Stimulated activated CD4-positive, alpha-beta T cell treated with anti-CD3 and anti-CD28 coated beads, TNF-alpha, amount 100 ng/mL, for 48 hours (primary cell): ENCODE measurements at regions not wholly inside any gene's neighbourhood (a gene's known extent, or its start where the extent isn't known, plus 50 kb on each side); places are given as distances from the start of the nearest gene placed in this dataset.
"Not testable (repeated sequence)": the region's sequence is repeated elsewhere in the genome, so short reads cannot be mapped to it uniquely, and the experiment has no call there.

Experiments used
- DNase-seq, 3 donors: peaks; one replicate each; pipeline ENCODE4 v3.0.0-alpha.2; 2020; ENCODE audit warnings: low read depth in 3 of 3

DNA sequence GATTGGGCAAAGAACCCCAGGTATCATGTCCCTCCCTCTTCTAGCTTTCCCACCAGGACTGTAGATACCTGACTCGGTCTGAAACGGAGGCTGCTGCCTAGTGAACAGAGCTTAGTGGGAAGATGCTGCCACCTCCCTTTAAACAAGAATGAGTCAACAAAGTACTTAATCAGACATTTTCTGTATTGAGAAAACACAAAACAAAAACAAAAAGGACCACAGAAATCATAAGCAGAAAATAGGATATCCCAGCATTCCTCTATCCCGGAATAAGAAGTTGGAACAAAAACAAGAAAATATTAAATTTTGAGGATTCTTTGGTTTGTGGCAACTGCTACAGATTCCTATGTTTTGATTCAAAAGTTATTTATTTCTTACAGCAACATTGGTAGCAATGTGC, 51.7 kb upstream of the COL8A1 start:
- no peak for DNase-seq

DNA sequence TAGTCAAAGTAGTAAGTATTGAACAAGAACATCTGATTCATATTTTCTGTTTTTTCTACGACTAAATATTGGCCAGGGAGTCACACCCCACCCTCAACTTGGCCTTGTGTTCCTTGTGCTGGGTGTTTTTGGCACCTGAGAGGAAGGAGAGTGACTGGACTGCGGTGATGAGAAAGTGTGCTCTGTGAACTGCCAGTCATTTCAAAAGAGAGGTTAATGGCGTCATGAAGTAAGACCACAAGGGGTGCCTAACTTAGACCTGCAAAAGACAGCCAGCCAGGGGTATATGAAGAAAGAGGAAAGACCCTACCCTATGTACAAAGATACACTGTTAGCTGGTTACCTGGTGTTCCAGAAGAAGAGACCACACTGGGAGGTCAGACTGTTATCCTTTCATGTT, 58.4 kb upstream of the COL8A1 start:
- no peak for DNase-seq

DNA sequence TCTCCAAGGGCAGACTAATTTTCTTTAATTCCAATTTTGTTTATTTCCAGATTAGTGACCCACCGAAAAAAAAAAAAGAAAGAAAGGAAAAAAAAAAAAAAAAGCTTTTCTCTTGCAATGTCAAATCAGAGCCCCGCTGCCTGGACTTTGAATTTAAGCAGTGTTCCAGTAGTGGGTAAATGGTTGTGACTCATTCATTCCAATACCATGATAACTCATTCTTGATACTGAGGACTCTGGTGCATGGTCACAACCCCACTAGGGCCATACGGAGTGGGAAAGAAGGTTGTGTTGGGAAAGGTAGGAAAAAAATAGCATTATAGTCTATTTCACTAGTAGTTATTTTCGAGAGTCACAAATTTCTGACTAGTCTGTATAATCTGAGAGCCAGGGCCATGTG, 59.1 kb upstream of the COL8A1 start:
- DNase-seq = no peak

DNA sequence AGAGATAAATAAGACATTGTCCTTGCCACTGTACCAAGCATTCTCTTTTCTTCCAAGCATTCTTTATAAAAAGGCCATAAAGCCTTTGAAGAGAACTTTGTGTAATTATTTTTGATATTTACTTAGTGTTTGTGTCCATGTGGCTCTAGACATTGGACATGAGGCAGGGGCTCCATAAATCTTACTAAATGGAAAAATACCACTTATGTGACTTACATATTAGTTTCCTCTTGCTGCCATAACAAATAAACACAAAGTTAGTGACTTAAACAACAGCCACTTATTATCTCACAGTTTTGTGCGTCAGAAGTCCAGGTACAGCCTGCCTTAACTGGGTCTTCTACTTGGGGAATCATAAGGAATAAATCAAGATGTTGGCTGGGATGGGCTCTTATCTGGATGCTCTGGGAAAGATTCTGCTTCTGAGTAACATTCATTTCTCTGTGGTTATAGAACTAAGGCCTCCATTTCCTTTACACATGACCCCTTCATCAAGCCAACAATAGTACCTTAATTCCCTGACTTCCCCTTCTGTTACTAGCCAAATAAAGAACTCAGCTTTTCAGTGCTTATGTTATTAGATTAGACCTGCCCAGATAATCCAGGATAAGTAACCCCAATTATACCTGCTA, 59.9 kb upstream of the COL8A1 start:
- no peak for DNase-seq

DNA sequence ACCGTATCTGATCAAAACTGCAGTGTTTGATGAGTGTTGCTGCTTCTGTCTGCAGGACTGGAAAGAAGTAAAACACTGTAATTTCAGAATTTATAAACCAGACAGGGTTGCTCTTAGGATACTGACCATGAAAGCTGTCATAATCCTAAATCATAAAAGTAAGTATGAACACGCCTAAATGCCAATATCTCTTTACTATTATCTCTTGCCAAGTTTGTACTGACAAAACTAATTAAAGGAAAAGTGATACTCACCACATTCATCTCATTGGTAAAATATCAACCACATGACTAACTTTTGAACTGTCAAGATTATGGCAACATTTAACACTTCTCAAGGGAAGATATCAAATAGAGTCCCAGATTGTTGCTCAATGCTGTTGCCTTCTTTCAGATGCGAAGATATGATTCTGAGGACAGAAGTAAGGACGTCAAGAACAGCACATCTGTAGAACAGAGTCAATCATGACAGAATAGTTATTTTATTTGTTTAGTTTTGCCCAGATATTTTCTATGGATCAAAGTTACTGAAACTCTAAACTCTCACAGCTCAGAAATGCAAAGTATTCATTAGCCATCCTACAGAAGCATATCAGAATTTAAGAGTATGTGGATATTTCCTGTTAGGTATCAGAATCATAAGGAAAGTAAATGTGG, 61.4 kb upstream of the COL8A1 start:
- DNase-seq = no peak

DNA sequence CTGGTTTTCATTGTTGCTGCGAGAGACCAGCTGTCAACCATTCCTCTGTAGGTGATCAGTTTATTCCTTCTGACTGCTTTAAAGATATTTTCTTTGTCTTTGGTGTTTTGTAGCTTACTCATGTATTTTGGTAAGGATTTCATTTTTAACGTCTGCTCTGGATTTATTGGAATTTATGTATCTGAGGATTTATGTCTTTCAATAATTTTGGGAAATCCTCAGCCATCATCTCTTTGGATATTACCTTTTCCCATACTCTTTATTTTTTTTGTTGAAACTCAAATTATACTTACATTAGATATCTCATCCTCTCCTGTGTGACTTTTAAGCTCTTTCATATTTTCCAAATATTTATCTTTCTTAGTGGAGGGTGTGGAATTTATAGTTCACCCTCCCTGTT, 62.7 kb upstream of the COL8A1 start:
- no peak for DNase-seq

DNA sequence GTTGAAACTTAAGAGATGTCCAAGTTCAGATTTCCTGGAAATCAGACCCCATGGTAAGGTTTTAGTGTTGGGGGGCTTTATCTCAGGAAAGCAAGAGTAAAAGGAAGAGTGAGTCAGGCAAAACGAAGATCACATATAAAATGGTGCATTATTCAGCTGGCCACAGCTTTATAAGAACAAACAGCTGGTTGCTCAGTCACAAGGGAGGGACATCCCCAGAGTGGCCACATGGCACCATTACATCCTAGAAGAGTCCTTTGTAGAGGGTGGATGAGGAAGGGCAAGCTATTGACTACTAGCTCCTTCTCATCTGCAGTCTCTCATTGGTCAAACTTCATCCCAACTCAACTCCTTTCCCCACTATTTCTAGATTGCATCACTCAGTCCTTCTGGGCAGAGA, 68.3 kb upstream of the COL8A1 start:
- no peak for DNase-seq

DNA sequence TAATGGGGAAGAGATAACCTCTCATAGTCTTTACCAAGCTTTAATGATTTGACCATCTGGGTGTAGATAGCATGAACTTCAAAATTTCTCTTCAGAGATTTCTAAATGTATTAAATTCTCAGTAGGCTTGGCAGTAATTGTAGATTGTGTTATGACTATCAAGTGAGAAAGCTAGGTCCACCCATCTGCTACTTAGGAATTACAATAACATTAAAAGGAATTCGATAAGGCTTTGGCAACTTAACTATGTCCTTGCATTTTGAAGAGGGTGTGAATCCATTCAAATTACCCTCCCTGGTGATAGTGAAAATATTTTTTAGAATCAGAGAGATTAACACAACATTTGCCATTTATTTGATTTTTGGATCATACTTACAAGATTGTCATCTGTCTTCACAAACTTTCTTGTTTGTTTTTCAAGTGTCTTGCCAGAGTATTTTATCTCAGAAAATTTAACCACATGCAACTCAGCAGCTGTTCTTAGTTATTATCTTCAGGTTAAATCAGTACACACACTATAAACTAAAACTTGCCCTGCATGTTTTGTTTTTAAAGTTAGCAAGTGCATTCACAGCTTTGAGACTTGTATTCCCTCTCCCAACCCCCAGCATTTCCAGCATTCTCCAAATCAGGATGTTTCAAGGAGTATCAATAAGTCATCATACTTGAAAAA, 69.6 kb upstream of the COL8A1 start:
- DNase-seq = no peak

DNA sequence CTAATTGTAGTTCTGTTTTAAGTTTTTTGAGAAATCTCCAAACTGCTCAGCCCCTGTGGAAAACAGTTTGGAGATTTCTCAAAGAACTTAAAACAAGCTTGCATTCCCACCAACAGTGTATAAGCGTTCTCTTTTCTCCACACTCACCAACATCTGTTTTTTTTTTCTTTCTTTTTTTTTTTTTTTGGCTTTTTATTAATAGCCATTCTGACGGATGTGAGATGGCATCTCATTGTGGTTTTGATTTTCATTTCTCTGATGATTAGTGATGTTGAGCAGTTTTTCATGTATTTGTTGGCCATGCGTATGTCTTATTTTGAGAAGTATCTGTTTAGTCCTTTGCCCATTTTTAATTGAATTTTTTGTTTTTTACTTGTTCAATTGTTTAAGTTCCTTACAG, 73.1 kb upstream of the COL8A1 start:
- no peak for DNase-seq

DNA sequence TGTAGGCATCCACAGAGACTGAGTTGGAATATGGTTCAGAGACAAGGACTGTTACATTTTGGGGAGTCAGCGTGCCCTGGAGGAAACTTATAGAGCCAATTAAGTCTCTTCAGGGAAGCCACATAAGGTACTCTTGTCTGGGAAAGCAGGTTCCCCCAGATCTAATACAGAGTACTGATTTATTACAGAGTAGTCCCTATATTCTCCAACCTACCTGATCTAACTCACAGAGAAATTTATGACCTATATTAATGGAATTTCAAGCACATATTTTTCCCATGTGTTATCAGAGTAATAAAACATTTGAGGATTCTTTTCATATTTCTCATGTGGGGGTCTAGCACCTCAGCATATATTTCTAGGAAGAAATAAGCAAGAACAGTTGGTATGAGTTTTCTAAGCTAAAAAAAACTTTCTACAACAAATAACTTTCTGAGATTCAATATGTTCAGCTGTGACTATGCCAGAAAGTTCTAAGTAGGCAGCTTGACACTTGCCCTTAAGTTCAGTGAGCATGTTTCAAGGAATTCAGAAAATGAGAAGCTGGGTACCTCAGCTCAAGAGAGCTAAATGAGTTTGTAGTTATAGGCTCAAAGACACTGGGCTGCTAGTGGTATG, 75.3 kb upstream of the COL8A1 start:
- DNase-seq = no peak

DNA sequence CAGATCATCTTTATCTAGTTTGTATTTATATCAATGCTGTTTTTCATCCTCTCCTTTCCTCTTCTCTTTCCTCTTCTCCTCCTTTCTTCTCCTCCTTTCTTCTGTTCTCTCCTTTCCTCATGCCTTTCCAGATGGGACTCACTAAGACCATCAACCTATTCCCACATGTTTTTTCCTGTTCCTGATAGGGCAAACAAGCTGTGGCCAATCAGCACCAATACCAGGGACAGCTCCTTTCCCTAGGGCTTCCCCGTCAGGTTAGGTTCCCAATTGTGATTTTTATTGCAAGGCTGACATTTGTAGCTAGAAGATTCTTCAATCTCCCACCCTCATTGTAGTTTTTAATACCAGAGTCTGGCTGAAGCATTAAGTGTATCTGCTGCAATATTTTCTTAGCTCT, 76.3 kb upstream of the COL8A1 start:
- DNase-seq = no peak

DNA sequence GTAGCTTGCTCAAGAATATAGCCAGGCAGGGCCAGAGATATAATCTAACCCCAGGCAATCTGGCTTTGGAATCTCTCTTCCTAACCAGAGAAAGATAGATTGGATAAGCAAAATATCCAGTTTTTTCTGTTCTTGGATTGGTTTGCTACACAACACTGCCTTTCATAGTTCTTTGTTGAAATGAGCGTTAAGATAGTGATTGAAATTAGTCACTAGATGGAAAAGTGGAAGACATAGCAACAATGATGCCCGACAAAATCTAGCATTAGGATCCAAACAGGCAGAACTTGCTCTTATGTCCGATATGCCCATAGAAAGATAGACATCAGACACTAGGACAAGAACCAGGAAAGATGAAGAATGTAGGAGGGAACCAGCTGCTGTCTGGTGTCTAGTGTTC, 77.3 kb upstream of the COL8A1 start:
- DNase-seq = no peak

DNA sequence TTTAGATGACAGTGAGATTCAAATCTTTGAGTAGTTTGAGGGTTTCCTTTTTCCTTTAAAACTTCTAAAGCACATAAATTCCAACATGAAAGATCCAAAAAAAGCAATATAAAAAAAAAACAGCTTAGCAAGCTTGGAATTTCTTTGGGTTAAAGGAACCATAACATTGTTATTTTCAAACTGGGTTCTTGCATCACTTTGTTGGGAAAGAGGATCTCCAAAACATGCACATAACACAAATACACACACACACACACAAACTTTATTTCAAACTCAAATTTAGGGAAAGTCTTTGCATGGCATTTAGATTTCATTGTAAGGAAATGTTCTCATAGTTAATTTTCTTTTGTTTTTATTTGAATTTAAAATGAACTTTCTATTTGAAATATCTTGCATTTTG, 79.2 kb upstream of the COL8A1 start:
- DNase-seq = no peak

DNA sequence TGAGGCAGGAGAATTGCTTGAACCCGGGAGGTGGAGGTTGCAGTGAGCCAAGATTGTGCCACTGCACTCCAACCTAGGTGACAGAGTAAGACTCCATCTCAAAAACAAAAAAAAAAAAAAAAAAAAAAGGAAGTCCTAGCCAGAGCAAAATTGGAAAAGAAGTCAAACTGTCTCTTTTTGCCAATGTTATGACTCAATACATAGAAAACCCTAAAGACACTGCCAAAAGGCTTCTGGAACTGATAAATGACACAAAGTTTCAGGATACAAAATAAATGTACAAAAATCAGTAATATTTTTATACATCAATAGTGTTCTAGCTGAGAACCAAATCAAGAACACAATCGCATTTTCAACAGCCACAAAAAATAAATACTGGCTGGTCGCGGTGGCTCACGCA, 82.5 kb upstream of the COL8A1 start:
- not testable (repeated sequence) for DNase-seq

DNA sequence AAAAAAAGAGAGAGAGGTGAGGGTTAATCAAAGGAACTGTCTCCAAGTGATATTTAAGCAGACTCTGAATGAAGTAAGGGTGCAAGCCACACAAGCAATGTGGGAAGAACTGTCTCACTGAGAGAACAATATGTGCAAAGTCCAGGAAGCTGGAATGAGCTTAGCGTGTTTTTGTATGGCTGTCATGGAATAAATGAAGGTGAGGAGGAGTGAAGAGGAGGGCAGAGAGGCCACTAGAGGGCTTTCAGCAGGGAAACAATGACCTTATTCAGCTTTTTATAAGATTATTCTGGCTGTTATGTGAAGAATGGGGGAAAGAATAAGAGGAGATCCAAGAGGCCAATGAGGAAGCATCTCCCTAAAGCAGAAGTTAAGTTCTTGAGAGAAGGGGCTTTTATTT, 86.9 kb upstream of the COL8A1 start:
- no peak for DNase-seq

DNA sequence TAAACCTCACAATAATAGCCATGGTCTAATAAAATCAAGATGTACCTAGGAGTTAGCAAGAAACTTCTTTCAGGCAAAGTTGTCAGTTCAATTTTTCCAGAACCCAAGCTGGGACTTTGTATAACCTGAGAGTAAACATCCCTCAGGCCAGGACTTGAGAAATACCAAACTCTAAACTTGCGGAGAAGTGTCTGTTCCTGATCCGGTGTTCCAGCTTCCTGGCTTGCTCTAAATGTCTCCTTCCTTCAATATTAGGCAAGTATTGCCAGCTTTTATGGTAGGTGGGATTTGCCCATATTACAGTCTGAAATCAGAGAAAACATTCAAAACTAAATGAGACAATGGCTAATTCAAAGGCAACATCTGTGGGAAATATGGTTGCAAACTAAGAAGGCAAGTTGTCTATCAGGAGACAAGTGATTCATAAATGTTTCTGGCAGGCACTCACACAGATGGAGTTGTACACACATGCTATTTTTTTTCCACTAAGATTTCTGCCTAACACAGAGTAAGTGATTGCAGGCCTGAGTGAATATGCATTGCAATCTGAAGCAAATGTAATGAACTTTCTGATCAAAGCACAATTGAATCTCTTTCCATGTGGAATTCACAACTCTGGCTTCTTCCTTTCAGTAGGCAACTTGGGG, 88.3 kb upstream of the COL8A1 start:
- DNase-seq = no peak

DNA sequence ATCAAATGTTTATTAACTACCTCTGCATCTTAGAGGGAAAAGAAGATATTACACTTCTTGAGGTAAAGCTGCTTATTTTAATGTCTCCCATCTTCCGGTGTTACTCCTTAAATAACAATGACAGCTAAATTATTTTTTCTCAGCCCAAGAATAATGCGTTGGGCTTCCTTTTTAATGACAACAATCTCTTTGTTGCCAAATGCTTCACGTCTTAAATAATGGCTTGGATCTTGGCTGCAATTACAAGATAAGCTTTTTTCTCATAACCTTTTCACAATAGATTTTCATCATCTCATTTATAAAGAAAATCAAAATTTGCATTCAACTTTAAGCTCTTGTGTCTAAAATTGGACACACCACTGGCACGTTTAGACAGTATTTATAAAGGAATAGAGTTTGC, 89.2 kb upstream of the COL8A1 start:
- no peak for DNase-seq

DNA sequence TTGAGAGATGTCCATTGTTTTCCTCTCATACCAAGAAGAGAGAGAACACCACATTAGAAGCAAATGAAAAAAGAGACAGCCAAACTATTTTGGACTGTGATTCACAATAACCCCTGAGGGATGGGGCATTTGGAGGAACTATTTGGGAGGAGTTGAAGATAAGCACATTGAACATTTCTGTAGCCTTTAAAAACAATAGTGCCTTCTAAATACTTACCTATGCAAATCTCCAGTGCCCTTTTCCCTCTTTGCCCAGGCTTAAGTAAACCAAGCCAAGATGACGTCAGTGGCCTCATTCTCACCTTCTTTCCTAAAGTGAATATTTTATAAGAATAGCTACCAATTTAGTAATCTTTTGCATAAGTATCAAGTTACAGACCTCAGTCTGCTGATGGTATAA, 89.7 kb upstream of the COL8A1 start:
- DNase-seq = no peak

DNA sequence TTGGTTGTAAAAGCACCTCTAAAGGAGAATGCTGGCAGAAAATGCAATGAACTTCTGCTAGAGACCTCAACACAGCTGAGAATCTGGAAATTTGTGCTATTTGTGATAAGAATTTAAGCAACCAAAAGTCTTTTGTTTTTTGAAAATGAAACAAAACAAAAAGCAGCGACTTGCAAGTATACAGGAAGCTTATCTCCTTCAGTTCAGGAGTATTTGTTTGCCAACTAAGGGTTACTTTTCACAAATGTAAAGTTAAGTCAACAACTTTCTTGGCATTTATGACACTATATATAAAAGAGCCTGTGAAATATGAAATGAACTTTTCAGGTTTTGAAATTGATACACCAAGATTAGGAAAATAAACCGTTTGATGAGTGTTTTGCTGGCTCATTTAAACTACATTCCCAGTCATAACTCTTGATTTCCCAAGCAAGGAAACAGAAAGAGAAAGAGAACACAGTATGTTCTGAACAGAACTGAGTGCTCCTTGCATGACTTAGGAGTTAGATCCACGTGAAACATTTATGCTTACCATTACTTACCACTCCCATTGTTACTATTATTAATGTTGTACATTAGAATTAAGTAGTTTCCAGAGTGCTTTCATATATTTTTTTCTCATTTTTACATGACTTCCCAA, 92.3 kb upstream of the COL8A1 start:
- no peak for DNase-seq

DNA sequence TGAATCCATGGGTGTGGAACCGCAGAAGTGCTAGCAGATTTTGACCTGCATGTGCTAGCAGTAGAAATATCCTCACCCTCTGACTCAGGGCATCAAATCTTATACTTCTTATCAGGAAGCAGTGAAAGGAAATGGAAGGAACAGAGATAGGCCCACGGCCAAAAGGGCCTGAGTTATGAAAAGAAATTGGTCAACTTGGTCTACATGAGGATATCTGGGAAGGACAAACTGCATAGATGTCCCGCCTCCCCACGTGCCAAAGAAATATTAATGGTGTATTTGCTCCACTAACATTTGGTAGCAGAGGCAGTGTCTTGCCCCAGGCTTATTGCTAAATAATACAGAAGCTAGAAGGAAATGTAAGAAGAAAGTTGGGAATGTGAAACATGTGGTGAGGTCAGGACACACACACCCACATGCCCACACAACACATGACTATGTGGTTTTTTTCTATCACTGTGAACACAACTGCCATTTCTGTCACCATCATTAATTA, 93.6 kb upstream of the COL8A1 start:
- no peak for DNase-seq

DNA sequence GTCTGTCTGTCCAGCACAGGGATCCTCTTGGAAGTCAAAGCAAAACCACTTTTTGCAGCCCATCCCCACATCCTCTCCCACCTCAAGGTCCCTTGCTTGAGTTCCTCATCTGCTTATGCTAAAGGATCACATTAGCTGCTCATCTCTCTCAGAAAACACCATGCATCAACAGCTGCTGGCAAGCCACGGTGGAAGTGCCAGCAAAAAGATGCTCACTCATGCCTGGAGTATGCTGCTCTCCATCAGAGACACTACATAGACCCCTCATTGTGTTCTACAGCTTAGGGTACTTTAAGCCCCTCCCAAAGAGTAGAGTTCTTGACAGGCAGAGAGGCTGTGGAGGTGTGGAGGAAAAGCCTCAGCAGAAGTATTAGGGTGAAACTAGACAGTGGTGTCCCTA, 94.6 kb upstream of the COL8A1 start:
- no peak for DNase-seq
